Neural progenitor cell (in vitro differentiated cells): ENCODE measurements at regions not wholly inside any gene's neighbourhood (a gene's known extent, or its start where the extent isn't known, plus 50 kb on each side); places are given as distances from the start of the nearest gene placed in this dataset.

Experiments
- DNase-seq: peaks from one replicate; pipeline ENCODE4 v3.0.0-alpha.2; 2016; ENCODE audit warnings: low spot score
- H2AFZ ChIP-seq: fragments of 200-600 bp; sonication (generic); replicated peaks from 2 replicates; pipeline ENCODE4 v1.6.1; 2016; ENCODE audit warnings: antibody characterized with exemption
- H3F3A ChIP-seq: fragments of 200-600 bp; sonication (generic); 2 replicates; pipeline ENCODE4 v1.6.1; 2016; ENCODE audit warnings: antibody characterized with exemption, low read depth
- H3K27ac ChIP-seq: fragments of 200-600 bp; sonication (generic); 2 replicates; pipeline ENCODE4 v1.5.1; 2016; ENCODE audit warnings: mild to moderate bottlenecking
- H3K27me3 ChIP-seq: fragments of 200-600 bp; sonication (generic); 2 replicates; pipeline ENCODE4 v1.6.1; 2016; ENCODE audit warnings: mild to moderate bottlenecking, moderate library complexity
- H3K36me3 ChIP-seq: fragments of 200-600 bp; sonication (generic); 2 replicates; pipeline ENCODE4 v1.5.1; 2016
- H3K4me1 ChIP-seq: fragments of 200-600 bp; sonication (generic); 2 replicates; pipeline ENCODE4 v1.6.1; 2016; ENCODE audit warnings: mixed run types
- H3K4me2 ChIP-seq: fragments of 200-600 bp; sonication (generic); 2 replicates; pipeline ENCODE4 v1.6.1; 2016
- H3K4me3 ChIP-seq: fragments of 200-600 bp; sonication (generic); 2 replicates; pipeline ENCODE4 v1.5.1; 2016
- H3K79me2 ChIP-seq: fragments of 200-600 bp; sonication (generic); 2 replicates; pipeline ENCODE4 v1.6.1; 2016; ENCODE audit warnings: low read depth
- H3K9ac ChIP-seq: fragments of 200-600 bp; sonication (generic); 2 replicates; pipeline ENCODE4 v1.6.1; 2016
- H3K9me3 ChIP-seq: fragments of 200-600 bp; sonication (generic); 2 replicates; pipeline ENCODE4 v1.5.1; 2016; ENCODE audit warnings: low read depth
- H4K20me1 ChIP-seq: fragments of 200-600 bp; sonication (generic); 2 replicates; pipeline ENCODE4 v1.6.1; 2016; ENCODE audit warnings: low read depth
- H3K27ac Mint-ChIP-seq: 3 replicates; pipeline ENCODE4 v1.8.0; 2021; ENCODE audit warnings: mixed read lengths
- H3K27me3 Mint-ChIP-seq: 2 replicates; pipeline ENCODE4 v1.8.0; 2022; ENCODE audit warnings: low read depth, mild to moderate bottlenecking, inconsistent platforms, moderate library complexity, mixed read lengths; ENCODE audit not compliant: insufficient read depth
- H3K36me3 Mint-ChIP-seq: 3 replicates; pipeline ENCODE4 v1.8.0; 2021; ENCODE audit warnings: mixed read lengths
- H3K4me1 Mint-ChIP-seq: 3 replicates; pipeline ENCODE4 v1.8.0; 2021; ENCODE audit warnings: mixed read lengths
- H3K4me3 Mint-ChIP-seq: 3 replicates; pipeline ENCODE4 v1.8.0; 2021; ENCODE audit warnings: mild to moderate bottlenecking, moderate library complexity, mixed read lengths
- H3K9me3 Mint-ChIP-seq: 3 replicates; pipeline ENCODE4 v1.8.0; 2020; ENCODE audit warnings: mixed read lengths
- CTCF ChIP-seq: fragments of 200-600 bp; sonication (generic); IDR thresholded peaks from 2 replicates; pipeline ENCODE4 v1.5.1; 2017; ENCODE audit warnings: antibody characterized with exemption, mild to moderate bottlenecking
- EZH2 ChIP-seq: fragments of 200-600 bp; sonication (generic); IDR thresholded peaks from 2 replicates; pipeline ENCODE4 v1.6.1; 2017; ENCODE audit warnings: antibody characterized with exemption, mild to moderate bottlenecking, moderate library complexity
- EZH2phosphoT487 ChIP-seq: fragments of 200-600 bp; sonication (generic); IDR thresholded peaks from 2 replicates; pipeline ENCODE4 v1.6.1; 2017; ENCODE audit warnings: antibody characterized with exemption

DNA sequence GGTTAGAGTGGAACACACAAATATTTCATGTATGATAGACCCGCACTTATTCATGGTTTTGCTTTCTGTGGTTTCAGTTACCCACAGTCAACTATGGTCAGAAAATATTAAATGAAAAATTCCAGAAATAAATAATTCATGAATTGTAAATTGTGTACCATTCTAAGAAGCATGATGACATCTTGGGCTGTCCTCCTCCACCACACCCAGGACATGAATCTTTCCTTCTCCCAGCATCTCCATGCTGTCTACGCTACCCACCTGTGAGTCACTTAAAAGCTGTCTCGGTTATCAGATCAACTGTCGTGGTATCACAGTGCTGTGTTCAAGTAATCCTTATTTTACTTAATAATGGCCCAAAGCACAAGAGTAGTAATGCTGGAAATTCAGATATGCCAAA is 419.6 kb upstream of the NRP1 start:
- H3K4me3 Mint-ChIP-seq = no peak overlapping the region

DNA sequence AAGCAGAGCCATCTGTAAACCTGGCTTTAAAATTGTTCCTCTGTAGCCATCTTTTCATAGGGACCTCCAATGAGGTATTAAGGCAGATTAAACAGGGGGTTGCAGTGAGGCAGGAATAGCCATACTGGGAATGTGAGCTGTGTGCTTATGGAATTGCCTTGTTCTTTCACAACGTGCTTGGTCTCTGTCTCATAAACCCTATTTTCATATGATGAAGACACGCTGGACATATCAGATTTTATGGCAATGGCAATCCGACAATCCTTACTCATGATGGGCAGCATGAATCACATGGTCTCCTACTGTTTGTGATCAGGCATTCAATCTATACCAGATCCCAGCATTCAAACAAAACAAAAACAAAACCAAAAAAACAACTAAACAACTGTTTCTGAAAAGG is 418.9 kb upstream of the NRP1 start:
- Mint-ChIP-seq H3K4me1 (no peaks in the 10 kb centered on the region), H3K27me3 (no peaks in the 10 kb centered on the region), H3K4me3 (no peak overlapping the region), H3K27ac (no peak overlapping the region), H3K36me3 (no peaks in the 10 kb centered on the region), H3K9me3 (no peaks in the 10 kb centered on the region)
- Histone ChIP-seq H3K4me1 (peaks cover 5% of the 10 kb centered on the region), H3K79me2 (no peaks in the 10 kb centered on the region), H3K36me3 (no peaks in the 10 kb centered on the region), H3K9ac (no peak overlapping the region), H3K4me3 (no peak overlapping the region), H3K4me2 (no peak overlapping the region), H3K27ac (no peak overlapping the region), H3K27me3 (no peaks in the 10 kb centered on the region), H2AFZ (no peak overlapping the region), H3K9me3 (no peaks in the 10 kb centered on the region), H3F3A (no peaks in the 10 kb centered on the region), H4K20me1 (no peaks in the 10 kb centered on the region)
- TF ChIP-seq CTCF = no peak
- TF ChIP-seq EZH2phosphoT487 = no peak
- TF ChIP-seq EZH2 = no peak
- no peak for DNase-seq

More for the DNA sequence above, 419.6 kb upstream of the NRP1 start:
- no peak overlapping the region for H3K4me2 ChIP-seq
- no peaks in the 10 kb centered on the region for H3K36me3 ChIP-seq
- no peak overlapping the region for H3K27ac ChIP-seq
- no peaks in the 10 kb centered on the region for H3K4me1 Mint-ChIP-seq
- H3K4me1 ChIP-seq = peaks cover 5% of the 10 kb centered on the region
- H3K79me2 ChIP-seq = no peaks in the 10 kb centered on the region
- H3K27ac Mint-ChIP-seq = no peak overlapping the region
- H3K9ac ChIP-seq = no peak overlapping the region
- DNase-seq = no peak
- no peaks in the 10 kb centered on the region for H3K36me3 Mint-ChIP-seq
- no peak overlapping the region for H3K4me3 ChIP-seq
- H4K20me1 ChIP-seq = no peaks in the 10 kb centered on the region
- no peaks in the 10 kb centered on the region for H3K27me3 Mint-ChIP-seq
- no peaks in the 10 kb centered on the region for H3K27me3 ChIP-seq
- H3K9me3 ChIP-seq = no peaks in the 10 kb centered on the region
- TF ChIP-seq EZH2 (no peak), EZH2phosphoT487 (no peak), CTCF (no peak)
- no peak overlapping the region for H2AFZ ChIP-seq
- H3K9me3 Mint-ChIP-seq = no peaks in the 10 kb centered on the region
- H3F3A ChIP-seq = no peaks in the 10 kb centered on the region

- no peak for TF ChIP-seq EZH2
- no peak for TF ChIP-seq EZH2phosphoT487
- TF ChIP-seq CTCF = no peak
- no peaks in the 10 kb centered on the region for H3K36me3 ChIP-seq
- H3K27me3 ChIP-seq = no peaks in the 10 kb centered on the region
- no peak for DNase-seq
- H3K4me1 ChIP-seq = peaks cover 5% of the 10 kb centered on the region
- Mint-ChIP-seq H3K4me1 (no peaks in the 10 kb centered on the region), H3K9me3 (no peaks in the 10 kb centered on the region), H3K4me3 (no peak overlapping the region), H3K36me3 (no peaks in the 10 kb centered on the region), H3K27ac (no peak overlapping the region), H3K27me3 (no peaks in the 10 kb centered on the region)
- no peaks in the 10 kb centered on the region for H4K20me1 ChIP-seq
- no peaks in the 10 kb centered on the region for H3K79me2 ChIP-seq
- no peaks in the 10 kb centered on the region for H3K9me3 ChIP-seq
- no peaks in the 10 kb centered on the region for H3F3A ChIP-seq
- no peak overlapping the region for H3K9ac ChIP-seq
- H2AFZ ChIP-seq = no peak overlapping the region
- H3K4me3 ChIP-seq = no peak overlapping the region
- no peak overlapping the region for H3K4me2 ChIP-seq
- H3K27ac ChIP-seq = no peak overlapping the region
Measured at GRCh38 chr10:33749790-33750189, 415.3 kb upstream of the NRP1 start.
